ENCODE measurements at regions not wholly inside any gene's neighbourhood (a gene's known extent, or its start where the extent isn't known, plus 50 kb on each side); places are given as distances from the start of the nearest gene placed in this dataset.

- Mint-ChIP-seq H3K27me3 (ENCODE audit: insufficient read depth) (no peaks in the 10 kb centered on the region; the same call in none of the 2 replicates), H3K4me1 (ENCODE audit: low read depth) (no peaks in the 10 kb centered on the region; the same call in 1 of the 2 replicates), H3K36me3 (ENCODE audit: low read depth) (no peaks in the 10 kb centered on the region), H3K9me3 (no peaks in the 10 kb centered on the region), H3K4me3 (no peak overlapping the region), H3K27ac (no peak overlapping the region)
- DNase-seq, result no peak
- no peak for TF ChIP-seq CTCF (IDR thresholded peaks at IDR 0.05)
Observed at GRCh38 chr6:112717401-112717800, 370.3 kb downstream of the RFPL4B start.

GRCh38 chr6:112717856-112718255 lies 370.7 kb downstream of the RFPL4B start:
- DNase-seq, result no peak
- Mint-ChIP-seq H3K27ac (no peak overlapping the region), H3K4me3 (no peak overlapping the region), H3K36me3 (ENCODE audit: low read depth) (no peaks in the 10 kb centered on the region), H3K4me1 (ENCODE audit: low read depth) (no peaks in the 10 kb centered on the region; the same call in 1 of the 2 replicates), H3K27me3 (ENCODE audit: insufficient read depth) (no peaks in the 10 kb centered on the region; the same call in none of the 2 replicates), H3K9me3 (no peaks in the 10 kb centered on the region)
- TF ChIP-seq CTCF (IDR thresholded peaks at IDR 0.05), result no peak

- Mint-ChIP-seq H3K9me3 (no peaks in the 10 kb centered on the region), H3K27ac (no peak overlapping the region), H3K27me3 (ENCODE audit: insufficient read depth) (no peaks in the 10 kb centered on the region; the same call in 1 of the 2 replicates), H3K36me3 (ENCODE audit: low read depth) (no peaks in the 10 kb centered on the region), H3K4me1 (ENCODE audit: low read depth) (no peaks in the 10 kb centered on the region), H3K4me3 (no peak overlapping the region)
- TF ChIP-seq CTCF (IDR thresholded peaks at IDR 0.05), result no peak
- no peak for DNase-seq
Observed at GRCh38 chr6:112725541-112726085, 378.5 kb downstream of the RFPL4B start.

- Mint-ChIP-seq H3K4me1 (ENCODE audit: low read depth) (no peaks in the 10 kb centered on the region), H3K9me3 (peaks cover 4% of the 10 kb centered on the region; the same call in 1 of the 2 replicates), H3K4me3 (no peak overlapping the region)
Observed at GRCh38 chr6:112735129-112735528, 388.0 kb downstream of the RFPL4B start.

GRCh38 chr6:112739766-112740165 lies 392.6 kb downstream of the RFPL4B start:
- Mint-ChIP-seq H3K36me3 (ENCODE audit: low read depth) (no peaks in the 10 kb centered on the region), H3K4me1 (ENCODE audit: low read depth) (0 out of 2 replicates have a peak, but pooled peaks cover 5% of the 10 kb centered on the region), H3K27ac (no peak overlapping the region), H3K4me3 (no peak overlapping the region), H3K27me3 (ENCODE audit: insufficient read depth) (no peaks in the 10 kb centered on the region), H3K9me3 (no peaks in the 10 kb centered on the region)
- no peak for DNase-seq
- no peak for TF ChIP-seq CTCF (IDR thresholded peaks at IDR 0.05)

More at GRCh38 chr6:112735129-112735528, 388.0 kb downstream of the RFPL4B start:
- Mint-ChIP-seq H3K27me3 (ENCODE audit: insufficient read depth) (no peaks in the 10 kb centered on the region), H3K27ac (no peak overlapping the region), H3K36me3 (ENCODE audit: low read depth) (0 out of 2 replicates have a peak, but pooled peaks cover 4% of the 10 kb centered on the region)
- DNase-seq, result no peak
- no peak for TF ChIP-seq CTCF (IDR thresholded peaks at IDR 0.05)

Data from HFFc6 (cell line).